ENCODE measurements at regions not wholly inside any gene's neighbourhood (a gene's known extent, or its start where the extent isn't known, plus 50 kb on each side); places are given as distances from the start of the nearest gene placed in this dataset.

- H3K9me3 ChIP-seq (ENCODE audit: control insufficient read depth, insufficient read depth, low read length) = no peaks in the 10 kb centered on the region
- H3K27me3 ChIP-seq (ENCODE audit: control insufficient read depth, insufficient read depth, low read length) = no peaks in the 10 kb centered on the region
- H3K9ac ChIP-seq (ENCODE audit: low read depth, low read length) = no peak overlapping the region
- no peaks in the 10 kb centered on the region for H3K36me3 ChIP-seq (ENCODE audit: control insufficient read depth, insufficient read depth, low read length)
- H3K4me1 ChIP-seq (ENCODE audit: control insufficient read depth, insufficient read depth, low read length) = no peaks in the 10 kb centered on the region
- no peak overlapping the region for H3K4me3 ChIP-seq (ENCODE audit: low read depth, low read length)
- H3K27ac ChIP-seq (ENCODE audit: low read depth, low read length) = no peak overlapping the region
Measured at GRCh38 chr14:34190717-34191116, 239.8 kb upstream of the EGLN3 start.

GRCh38 chr14:34189866-34190265 is 239.0 kb upstream of the EGLN3 start:
- no peak overlapping the region for H3K27ac ChIP-seq (ENCODE audit: low read depth, low read length)
- H3K4me1 ChIP-seq (ENCODE audit: control insufficient read depth, insufficient read depth, low read length) = no peaks in the 10 kb centered on the region
- no peaks in the 10 kb centered on the region for H3K27me3 ChIP-seq (ENCODE audit: control insufficient read depth, insufficient read depth, low read length)
- no peak overlapping the region for H3K9ac ChIP-seq (ENCODE audit: low read depth, low read length)
- H3K36me3 ChIP-seq (ENCODE audit: control insufficient read depth, insufficient read depth, low read length) = no peaks in the 10 kb centered on the region
- no peak overlapping the region for H3K4me3 ChIP-seq (ENCODE audit: low read depth, low read length)
- no peaks in the 10 kb centered on the region for H3K9me3 ChIP-seq (ENCODE audit: control insufficient read depth, insufficient read depth, low read length)

DNA sequence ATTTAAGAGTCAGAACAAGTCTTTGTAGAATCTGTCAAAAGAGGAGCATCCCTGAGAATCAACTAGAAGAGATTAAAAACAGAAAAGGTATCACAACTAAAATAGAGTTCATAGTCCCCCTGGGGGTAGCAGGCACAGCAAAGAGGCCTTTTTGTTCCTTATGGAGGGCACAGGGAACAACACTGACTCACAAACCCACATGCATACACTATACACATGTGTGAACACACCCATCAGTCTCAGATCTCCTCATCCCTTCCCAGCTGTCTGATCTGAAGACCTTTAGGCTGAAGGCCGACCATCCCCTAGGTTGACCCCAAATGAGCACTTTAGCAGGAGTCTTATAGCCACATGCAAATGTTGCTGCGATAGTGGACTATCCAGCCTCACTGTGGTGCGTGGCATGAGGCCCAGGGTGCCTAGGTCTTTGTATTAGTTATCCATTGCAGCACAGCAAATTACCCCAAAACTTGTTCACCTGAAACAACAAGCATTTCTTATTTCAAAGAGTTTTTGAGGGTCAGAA is 236.7 kb upstream of the EGLN3 start:
- no peak overlapping the region for H3K9ac ChIP-seq (ENCODE audit: low read depth, low read length)
- no peak overlapping the region for H3K27ac ChIP-seq (ENCODE audit: low read depth, low read length)
- H3K36me3 ChIP-seq (ENCODE audit: control insufficient read depth, insufficient read depth, low read length) = no peaks in the 10 kb centered on the region
- no peaks in the 10 kb centered on the region for H3K9me3 ChIP-seq (ENCODE audit: control insufficient read depth, insufficient read depth, low read length)
- no peaks in the 10 kb centered on the region for H3K4me1 ChIP-seq (ENCODE audit: control insufficient read depth, insufficient read depth, low read length)
- no peaks in the 10 kb centered on the region for H3K27me3 ChIP-seq (ENCODE audit: control insufficient read depth, insufficient read depth, low read length)
- H3K4me3 ChIP-seq (ENCODE audit: low read depth, low read length) = no peak overlapping the region

- H3K4me1 ChIP-seq (ENCODE audit: control insufficient read depth, insufficient read depth, low read length) = no peaks in the 10 kb centered on the region
- H3K4me3 ChIP-seq (ENCODE audit: low read depth, low read length) = no peak overlapping the region
- H3K9ac ChIP-seq (ENCODE audit: low read depth, low read length) = no peak overlapping the region
- H3K36me3 ChIP-seq (ENCODE audit: control insufficient read depth, insufficient read depth, low read length) = no peaks in the 10 kb centered on the region
- no peaks in the 10 kb centered on the region for H3K9me3 ChIP-seq (ENCODE audit: control insufficient read depth, insufficient read depth, low read length)
- H3K27me3 ChIP-seq (ENCODE audit: control insufficient read depth, insufficient read depth, low read length) = no peaks in the 10 kb centered on the region
- no peak overlapping the region for H3K27ac ChIP-seq (ENCODE audit: low read depth, low read length)
Measured at GRCh38 chr14:34187061-34187460, 236.2 kb upstream of the EGLN3 start.

GRCh38 chr14:34184126-34184525 is 233.3 kb upstream of the EGLN3 start:
- no peak overlapping the region for H3K4me3 ChIP-seq (ENCODE audit: low read depth, low read length)
- H3K27me3 ChIP-seq (ENCODE audit: control insufficient read depth, insufficient read depth, low read length) = no peaks in the 10 kb centered on the region
- H3K9me3 ChIP-seq (ENCODE audit: control insufficient read depth, insufficient read depth, low read length) = no peaks in the 10 kb centered on the region
- H3K9ac ChIP-seq (ENCODE audit: low read depth, low read length) = no peak overlapping the region
- no peaks in the 10 kb centered on the region for H3K36me3 ChIP-seq (ENCODE audit: control insufficient read depth, insufficient read depth, low read length)
- H3K27ac ChIP-seq (ENCODE audit: low read depth, low read length) = no peak overlapping the region
- H3K4me1 ChIP-seq (ENCODE audit: control insufficient read depth, insufficient read depth, low read length) = 0 out of 2 replicates have a peak, but pooled peaks cover 4% of the 10 kb centered on the region

DNA sequence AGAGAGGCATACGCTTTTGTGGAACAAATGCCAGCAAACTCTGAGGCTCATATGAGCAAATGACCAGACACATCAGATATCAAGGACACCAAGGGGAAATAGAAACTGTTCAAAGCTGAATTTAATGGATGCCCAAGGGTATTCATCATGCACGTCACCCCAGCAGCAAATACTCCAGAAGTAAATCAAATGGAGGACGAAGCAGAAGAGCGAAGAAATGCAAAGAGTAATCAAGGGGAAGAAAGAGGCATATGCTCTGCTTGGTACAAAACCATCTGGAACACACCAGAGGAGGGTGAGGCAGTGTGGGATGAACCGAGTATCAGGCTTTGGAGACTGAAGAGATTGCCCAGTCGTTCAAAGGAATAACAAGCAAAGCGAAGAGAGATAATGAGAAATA is 232.6 kb upstream of the EGLN3 start:
- Histone ChIP-seq H3K4me3 (ENCODE audit: low read depth, low read length) (no peak overlapping the region), H3K36me3 (ENCODE audit: control insufficient read depth, insufficient read depth, low read length) (no peaks in the 10 kb centered on the region), H3K4me1 (ENCODE audit: control insufficient read depth, insufficient read depth, low read length) (0 out of 2 replicates have a peak, but pooled peaks cover 4% of the 10 kb centered on the region), H3K9me3 (ENCODE audit: control insufficient read depth, insufficient read depth, low read length) (no peaks in the 10 kb centered on the region), H3K27me3 (ENCODE audit: control insufficient read depth, insufficient read depth, low read length) (no peaks in the 10 kb centered on the region), H3K27ac (ENCODE audit: low read depth, low read length) (no peak overlapping the region), H3K9ac (ENCODE audit: low read depth, low read length) (no peak overlapping the region)

GRCh38 chr14:34181338-34181737 is 230.5 kb upstream of the EGLN3 start:
- Histone ChIP-seq H3K27ac (ENCODE audit: low read depth, low read length) (no peak overlapping the region), H3K9ac (ENCODE audit: low read depth, low read length) (no peak overlapping the region), H3K4me3 (ENCODE audit: low read depth, low read length) (no peak overlapping the region)

DNA sequence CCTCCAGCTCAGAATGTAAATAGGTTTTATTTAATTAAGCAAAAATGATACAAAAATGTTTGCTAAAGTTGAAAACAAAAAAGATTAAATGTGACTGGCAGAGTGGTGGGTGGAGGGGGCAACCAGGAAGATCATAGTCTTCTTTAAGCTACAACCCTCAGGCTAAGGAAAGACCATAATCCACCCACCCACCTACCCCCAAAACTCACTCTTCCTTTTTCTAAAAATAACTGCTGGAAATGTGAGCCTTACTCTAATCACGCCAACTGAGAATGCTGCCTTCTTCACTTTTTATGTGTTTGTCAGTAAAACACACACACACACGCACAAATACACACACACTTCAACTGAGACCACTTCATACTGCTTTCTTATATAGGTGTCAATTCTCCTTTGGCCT is 230.0 kb upstream of the EGLN3 start:
- H3K36me3 ChIP-seq (ENCODE audit: control insufficient read depth, insufficient read depth, low read length) = no peaks in the 10 kb centered on the region
- H3K9ac ChIP-seq (ENCODE audit: low read depth, low read length) = no peak overlapping the region
- no peaks in the 10 kb centered on the region for H3K9me3 ChIP-seq (ENCODE audit: control insufficient read depth, insufficient read depth, low read length)
- H3K4me1 ChIP-seq (ENCODE audit: control insufficient read depth, insufficient read depth, low read length) = 0 out of 2 replicates have a peak, but pooled peaks cover 4% of the 10 kb centered on the region
- no peak overlapping the region for H3K27ac ChIP-seq (ENCODE audit: low read depth, low read length)
- no peaks in the 10 kb centered on the region for H3K27me3 ChIP-seq (ENCODE audit: control insufficient read depth, insufficient read depth, low read length)
- H3K4me3 ChIP-seq (ENCODE audit: low read depth, low read length) = no peak overlapping the region

More at GRCh38 chr14:34181338-34181737, 230.5 kb upstream of the EGLN3 start:
- Histone ChIP-seq H3K4me1 (ENCODE audit: control insufficient read depth, insufficient read depth, low read length) (0 out of 2 replicates have a peak, but pooled peaks cover 4% of the 10 kb centered on the region), H3K27me3 (ENCODE audit: control insufficient read depth, insufficient read depth, low read length) (no peaks in the 10 kb centered on the region), H3K36me3 (ENCODE audit: control insufficient read depth, insufficient read depth, low read length) (no peaks in the 10 kb centered on the region), H3K9me3 (ENCODE audit: control insufficient read depth, insufficient read depth, low read length) (no peaks in the 10 kb centered on the region)

GRCh38 chr14:34180434-34180833 is 229.6 kb upstream of the EGLN3 start:
- H3K9me3 ChIP-seq (ENCODE audit: control insufficient read depth, insufficient read depth, low read length) = no peaks in the 10 kb centered on the region
- H3K4me3 ChIP-seq (ENCODE audit: low read depth, low read length) = no peak overlapping the region
- no peak overlapping the region for H3K27ac ChIP-seq (ENCODE audit: low read depth, low read length)
- H3K36me3 ChIP-seq (ENCODE audit: control insufficient read depth, insufficient read depth, low read length) = no peaks in the 10 kb centered on the region
- no peak overlapping the region for H3K9ac ChIP-seq (ENCODE audit: low read depth, low read length)
- 0 out of 2 replicates have a peak, but pooled peaks cover 4% of the 10 kb centered on the region for H3K4me1 ChIP-seq (ENCODE audit: control insufficient read depth, insufficient read depth, low read length)
- no peaks in the 10 kb centered on the region for H3K27me3 ChIP-seq (ENCODE audit: control insufficient read depth, insufficient read depth, low read length)

DNA sequence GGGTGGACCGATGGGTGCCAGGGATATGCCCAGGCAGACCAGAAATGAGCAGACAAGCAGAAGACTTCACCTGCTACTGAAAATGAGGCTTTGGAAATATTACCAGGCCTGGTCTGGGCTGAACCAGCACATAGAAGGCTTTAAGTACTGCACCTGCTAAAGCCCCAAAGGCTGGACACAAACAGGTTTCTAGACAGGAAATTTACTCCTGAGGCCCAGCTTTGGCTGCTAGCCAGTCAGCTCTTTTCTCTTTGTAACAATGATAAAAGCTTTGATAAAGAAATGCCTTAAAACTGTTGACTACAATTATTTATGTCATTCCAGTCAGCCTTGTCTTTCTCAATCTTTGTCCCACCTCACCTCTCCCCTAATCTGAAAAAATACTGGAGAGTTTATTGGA is 228.9 kb upstream of the EGLN3 start:
- no peak overlapping the region for H3K27ac ChIP-seq (ENCODE audit: low read depth, low read length)
- no peaks in the 10 kb centered on the region for H3K27me3 ChIP-seq (ENCODE audit: control insufficient read depth, insufficient read depth, low read length)
- no peak overlapping the region for H3K4me3 ChIP-seq (ENCODE audit: low read depth, low read length)
- H3K9me3 ChIP-seq (ENCODE audit: control insufficient read depth, insufficient read depth, low read length) = no peaks in the 10 kb centered on the region
- 0 out of 2 replicates have a peak, but pooled peaks cover 4% of the 10 kb centered on the region for H3K4me1 ChIP-seq (ENCODE audit: control insufficient read depth, insufficient read depth, low read length)
- H3K9ac ChIP-seq (ENCODE audit: low read depth, low read length) = no peak overlapping the region
- no peaks in the 10 kb centered on the region for H3K36me3 ChIP-seq (ENCODE audit: control insufficient read depth, insufficient read depth, low read length)

DNA sequence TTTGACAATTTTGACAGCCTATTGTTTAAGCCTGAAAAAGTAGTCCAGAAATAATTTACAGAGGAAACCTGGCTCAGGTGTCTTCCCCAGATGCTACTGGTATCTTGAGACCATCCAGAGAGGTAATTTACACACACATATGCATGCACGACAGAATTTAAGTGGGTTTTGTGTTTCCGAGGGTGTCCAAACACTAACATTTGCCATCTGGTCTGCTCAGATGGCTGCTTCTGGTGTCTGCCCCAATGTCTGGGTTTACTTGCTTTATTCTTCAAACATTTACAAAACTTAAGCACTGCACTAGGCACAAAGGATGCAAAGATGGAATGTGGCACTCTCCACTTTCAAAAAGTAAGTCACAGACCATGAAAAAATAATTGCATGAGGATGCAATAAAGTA is 226.6 kb upstream of the EGLN3 start:
- Histone ChIP-seq H3K27me3 (ENCODE audit: control insufficient read depth, insufficient read depth, low read length) (no peaks in the 10 kb centered on the region), H3K27ac (ENCODE audit: low read depth, low read length) (no peak overlapping the region), H3K36me3 (ENCODE audit: control insufficient read depth, insufficient read depth, low read length) (no peaks in the 10 kb centered on the region)

More for the DNA sequence above, 226.6 kb upstream of the EGLN3 start:
- Histone ChIP-seq H3K9ac (ENCODE audit: low read depth, low read length) (no peak overlapping the region), H3K9me3 (ENCODE audit: control insufficient read depth, insufficient read depth, low read length) (no peaks in the 10 kb centered on the region), H3K4me1 (ENCODE audit: control insufficient read depth, insufficient read depth, low read length) (0 out of 2 replicates have a peak, but pooled peaks cover 4% of the 10 kb centered on the region), H3K4me3 (ENCODE audit: low read depth, low read length) (no peak overlapping the region)
